OCI-LY7 (cell line): ENCODE measurements at regions not wholly inside any gene's neighbourhood (a gene's known extent, or its start where the extent isn't known, plus 50 kb on each side); places are given as distances from the start of the nearest gene placed in this dataset.
"Not testable (repeated sequence)": the region's sequence is repeated elsewhere in the genome, so short reads cannot be mapped to it uniquely, and the experiment has no call there.

Experiments
- BruUV-seq: library from RNA; stranded (reverse); fragments of 400-500 nt; replicated peaks from 2 replicates; lab custom pipeline; 2021; lab: Mats Ljungman, UMichigan
- CTCF ChIA-PET: fragments of 300-600 bp; sonication (Branson Sonifier 250); formaldehyde crosslinking; loops from one replicate; lab custom pipeline; 2022; ENCODE audit warnings: antibody characterized with exemption; ENCODE audit not compliant: unreplicated experiment; lab: Charles Lee
- POLR2A ChIA-PET: fragments of 300-600 bp; sonication (Branson Sonifier 250); formaldehyde crosslinking; loops from one replicate; lab custom pipeline; 2022; ENCODE audit warnings: antibody characterized with exemption; lab: Charles Lee
- DNase-seq: peaks from one replicate; pipeline ENCODE4 v3.0.0-alpha.2; 2015; ENCODE audit warnings: low spot score
- H2AFZ ChIP-seq: fragments of 200-600 bp; sonication (generic), shearing (Covaris generic); 2 replicates; pipeline ENCODE4 v1.6.1; 2014; ENCODE audit warnings: mild to moderate bottlenecking, antibody characterized with exemption, low read length, moderate library complexity
- H3K27ac ChIP-seq: fragments of 200-600 bp; sonication (generic); 2 replicates; pipeline ENCODE4 v1.5.1; 2014; ENCODE audit warnings: mixed run types, low read depth, mild to moderate bottlenecking, moderate library complexity, low read length, inconsistent platforms; ENCODE audit not compliant: poor library complexity, severe bottlenecking
- H3K36me3 ChIP-seq: fragments of 200-600 bp; sonication (generic); 2 replicates; pipeline ENCODE4 v1.6.1; 2014; ENCODE audit warnings: mild to moderate bottlenecking, antibody characterized with exemption, low read length, moderate library complexity, mixed read lengths; ENCODE audit not compliant: insufficient read depth
- H3K4me1 ChIP-seq: fragments of 200-600 bp; sonication (generic); 2 replicates; pipeline ENCODE4 v1.5.1; 2014; ENCODE audit warnings: mild to moderate bottlenecking, low read length; ENCODE audit not compliant: insufficient read depth, poor library complexity, severe bottlenecking
- H3K4me2 ChIP-seq: fragments of 200-600 bp; sonication (generic); 2 replicates; pipeline ENCODE4 v1.6.1; 2014; ENCODE audit warnings: mild to moderate bottlenecking, low read length
- H3K4me3 ChIP-seq: fragments of 200-600 bp; sonication (generic); 2 replicates; pipeline ENCODE4 v1.5.1; 2014; ENCODE audit warnings: mild to moderate bottlenecking, low read depth, low read length; ENCODE audit not compliant: poor library complexity, severe bottlenecking
- H3K79me2 ChIP-seq: fragments of 200-600 bp; sonication (generic); 2 replicates; pipeline ENCODE4 v1.6.1; 2016; ENCODE audit warnings: low read depth, mild to moderate bottlenecking, low read length, moderate library complexity, mixed read lengths; ENCODE audit not compliant: insufficient read depth
- H3K9me2 ChIP-seq: fragments of 200-600 bp; sonication (generic); 2 replicates; pipeline ENCODE4 v1.6.1; 2016; ENCODE audit warnings: mild to moderate bottlenecking, low read length, mixed read lengths; ENCODE audit not compliant: insufficient read depth
- H3K9me3 ChIP-seq: fragments of 200-600 bp; sonication (generic); 2 replicates; pipeline ENCODE4 v1.6.1; 2014; ENCODE audit warnings: mild to moderate bottlenecking, mixed run types, low read length, mixed read lengths
- H4K20me1 ChIP-seq: fragments of 200-600 bp; sonication (generic); 2 replicates; pipeline ENCODE4 v1.6.1; 2014; ENCODE audit warnings: mild to moderate bottlenecking, antibody characterized with exemption, low read length, moderate library complexity, mixed read lengths; ENCODE audit not compliant: insufficient read depth
- EZH2phosphoT487 ChIP-seq: fragments of 200-600 bp; sonication (generic); IDR thresholded peaks from 2 replicates; pipeline ENCODE4 v1.6.1; 2018; ENCODE audit warnings: low read depth, borderline replicate concordance, mild to moderate bottlenecking, mixed run types, antibody characterized with exemption, low read length, moderate library complexity, mixed read lengths
- intact Hi-C: fragments of 100-400 bp; cut with micrococcal nuclease; formaldehyde crosslinking; loops from one replicate; pipeline ENCODE4 v1.10.0; 2022; ENCODE audit not compliant: unreplicated experiment
- TF ChIP-seq, protein P1 (sequence below): fragments of 200-600 bp; sonication (generic); conservative IDR thresholded peaks from 2 replicates; pipeline ENCODE4 v1.5.1; 2014; ENCODE audit warnings: mild to moderate bottlenecking, antibody characterized with exemption, low read length, moderate library complexity, mixed read lengths

DNA sequence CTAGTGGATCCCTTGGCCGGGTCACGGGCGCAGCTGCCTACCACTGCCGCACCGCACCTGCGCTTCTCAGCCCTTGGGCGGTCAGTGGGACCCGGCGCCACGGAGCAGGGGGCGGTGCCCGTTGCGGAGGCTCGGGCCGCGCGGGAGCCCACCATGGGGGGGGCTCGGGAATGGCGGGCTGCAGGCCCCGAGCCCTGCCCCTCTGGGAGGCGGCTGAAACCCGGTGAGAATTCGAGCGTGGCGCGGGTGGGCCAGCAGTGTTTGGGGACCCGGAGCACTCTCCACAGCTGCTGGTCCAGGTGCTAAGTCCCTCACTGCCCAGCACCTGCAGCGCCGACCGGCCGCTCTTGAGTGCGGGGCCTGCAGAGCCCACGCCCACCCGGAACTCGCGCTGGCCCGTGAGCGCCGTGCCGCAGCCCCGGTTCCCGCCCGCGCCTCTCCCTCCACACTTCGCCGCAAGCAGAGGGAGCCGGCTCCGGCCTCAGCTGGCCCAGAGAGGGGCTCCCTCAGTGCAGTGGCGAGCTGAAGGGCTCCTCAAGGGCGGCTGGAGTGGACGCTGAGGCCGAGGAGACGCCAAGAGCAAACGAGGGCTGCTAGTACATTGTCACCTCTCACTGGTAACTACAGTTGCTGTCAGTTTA, 120.5 kb upstream of the TMEM170B start:
- Histone ChIP-seq H4K20me1 (no peaks in the 10 kb centered on the region), H3K9me3 (no peaks in the 10 kb centered on the region; the same call in 1 of the 2 replicates), H3K36me3 (no peaks in the 10 kb centered on the region), H3K4me1 (peaks cover 27% of the 10 kb centered on the region), H3K4me2 (no peak overlapping the region), H3K27ac (no peak overlapping the region), H2AFZ (no peak overlapping the region), H3K4me3 (no peak overlapping the region), H3K9me2 (no peaks in the 10 kb centered on the region), H3K79me2 (no peaks in the 10 kb centered on the region)
- ChIA-PET CTCF (no interaction called here), POLR2A (interaction anchor here (1.4 to 2.5 kb wide), 2 partner anchors 12 to 16 kb away, joined by 9 read pairs; no protein-coding TSS in a partner anchor)
- no peak for DNase-seq
- intact Hi-C loops, result no loop called here
- no TSS peak for BruUV-seq
- TF ChIP-seq EZH2phosphoT487, result no peak
- TF ChIP-seq, protein P1, sequence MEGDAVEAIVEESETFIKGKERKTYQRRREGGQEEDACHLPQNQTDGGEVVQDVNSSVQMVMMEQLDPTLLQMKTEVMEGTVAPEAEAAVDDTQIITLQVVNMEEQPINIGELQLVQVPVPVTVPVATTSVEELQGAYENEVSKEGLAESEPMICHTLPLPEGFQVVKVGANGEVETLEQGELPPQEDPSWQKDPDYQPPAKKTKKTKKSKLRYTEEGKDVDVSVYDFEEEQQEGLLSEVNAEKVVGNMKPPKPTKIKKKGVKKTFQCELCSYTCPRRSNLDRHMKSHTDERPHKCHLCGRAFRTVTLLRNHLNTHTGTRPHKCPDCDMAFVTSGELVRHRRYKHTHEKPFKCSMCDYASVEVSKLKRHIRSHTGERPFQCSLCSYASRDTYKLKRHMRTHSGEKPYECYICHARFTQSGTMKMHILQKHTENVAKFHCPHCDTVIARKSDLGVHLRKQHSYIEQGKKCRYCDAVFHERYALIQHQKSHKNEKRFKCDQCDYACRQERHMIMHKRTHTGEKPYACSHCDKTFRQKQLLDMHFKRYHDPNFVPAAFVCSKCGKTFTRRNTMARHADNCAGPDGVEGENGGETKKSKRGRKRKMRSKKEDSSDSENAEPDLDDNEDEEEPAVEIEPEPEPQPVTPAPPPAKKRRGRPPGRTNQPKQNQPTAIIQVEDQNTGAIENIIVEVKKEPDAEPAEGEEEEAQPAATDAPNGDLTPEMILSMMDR, result no peak

DNA sequence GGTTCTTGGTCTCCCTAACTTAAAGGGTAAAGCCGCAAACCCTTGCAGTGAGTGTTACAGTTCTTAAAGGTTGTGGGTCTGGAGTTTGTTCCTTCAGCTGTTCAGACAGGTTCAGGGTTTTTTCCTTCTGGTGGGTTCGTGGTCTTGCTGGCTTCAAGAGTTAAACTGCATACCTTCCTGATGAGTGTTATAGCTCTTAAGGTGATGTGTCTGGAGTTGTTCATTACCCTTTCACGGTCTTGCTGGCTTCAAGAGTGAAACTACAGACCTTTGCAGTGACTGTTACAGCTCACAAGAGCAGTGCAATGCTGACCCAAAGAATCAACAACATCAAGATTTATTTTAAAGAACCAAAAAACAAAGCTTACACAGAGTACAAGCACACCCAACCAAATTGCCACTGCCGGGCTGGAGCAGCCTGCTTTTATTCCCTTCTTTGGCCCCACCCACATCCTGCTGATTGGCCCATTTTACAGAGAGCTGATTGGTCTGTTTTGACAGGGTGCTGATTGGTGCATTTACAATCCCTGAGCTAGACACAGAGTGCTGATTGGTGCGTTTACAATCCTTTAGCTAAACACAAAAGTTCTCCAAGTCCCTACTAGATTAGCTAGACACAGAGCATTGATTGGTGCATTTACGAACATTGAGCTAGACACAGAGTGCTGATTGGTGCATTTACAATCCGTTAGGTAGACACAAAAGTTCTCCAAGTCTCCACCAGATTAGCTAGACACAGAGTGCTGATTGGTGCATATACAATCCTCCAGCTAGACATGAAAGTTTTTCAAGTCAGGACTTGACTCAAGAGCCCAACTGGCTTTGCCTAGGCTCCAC, 121.2 kb upstream of the TMEM170B start:
- BruUV-seq, H3K9me2 ChIP-seq, DNase-seq, H2AFZ ChIP-seq, H3K79me2 ChIP-seq, H3K4me3 ChIP-seq, CTCF ChIA-PET, H4K20me1 ChIP-seq, H3K9me3 ChIP-seq, H3K4me2 ChIP-seq, intact Hi-C loops, H3K36me3 ChIP-seq, H3K27ac ChIP-seq: not testable (repeated sequence)
- POLR2A ChIA-PET, result interaction anchor here (0.7 to 2.5 kb wide), 3 partner anchors 13 to 17 kb away, joined by 3 to 9 read pairs (median 9); no protein-coding TSS in a partner anchor
- peaks cover 28% of the 10 kb centered on the region for H3K4me1 ChIP-seq

DNA sequence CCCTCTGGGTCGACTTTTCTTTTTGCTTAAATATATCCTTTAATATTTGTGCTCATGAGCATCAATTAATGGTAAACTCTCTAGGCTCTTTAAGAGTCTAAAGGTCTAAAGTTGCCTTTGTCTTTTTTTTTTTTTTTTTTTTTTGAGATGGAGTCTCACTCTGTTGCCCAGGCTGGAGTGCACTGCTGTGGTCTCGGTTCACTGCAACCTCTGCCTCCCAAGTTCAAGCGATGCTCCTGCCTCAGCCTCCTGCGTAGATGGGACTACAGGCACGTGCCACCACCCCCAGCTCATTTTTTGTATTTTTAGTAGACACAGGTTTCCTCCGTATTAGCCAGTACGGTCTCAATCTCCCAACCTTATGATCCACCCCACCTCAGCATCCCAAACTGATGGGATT, 122.0 kb upstream of the TMEM170B start:
- Histone ChIP-seq H3K79me2 (no peaks in the 10 kb centered on the region), H3K36me3 (no peaks in the 10 kb centered on the region), H3K4me2 (no peak overlapping the region), H2AFZ (no peak overlapping the region), H3K9me3 (no peaks in the 10 kb centered on the region; the same call in 1 of the 2 replicates), H3K27ac (no peak overlapping the region), H3K4me1 (peaks cover 28% of the 10 kb centered on the region), H4K20me1 (no peaks in the 10 kb centered on the region), H3K4me3 (no peak overlapping the region), H3K9me2 (no peaks in the 10 kb centered on the region)
- ChIA-PET POLR2A (interaction anchor here (0.6 to 2.5 kb wide), 9 partner anchors 9 to 45 kb away, joined by 3 to 9 read pairs (median 5); no protein-coding TSS in a partner anchor), CTCF (no interaction called here)
- intact Hi-C loops, result no loop called here
- TF ChIP-seq EZH2phosphoT487, result no peak
- TF ChIP-seq, protein P1, result no peak
- DNase-seq, result no peak
- no TSS peak for BruUV-seq
